ENCODE measurements at regions not wholly inside any gene's neighbourhood (a gene's known extent, or its start where the extent isn't known, plus 50 kb on each side); places are given as distances from the start of the nearest gene placed in this dataset.

DNA sequence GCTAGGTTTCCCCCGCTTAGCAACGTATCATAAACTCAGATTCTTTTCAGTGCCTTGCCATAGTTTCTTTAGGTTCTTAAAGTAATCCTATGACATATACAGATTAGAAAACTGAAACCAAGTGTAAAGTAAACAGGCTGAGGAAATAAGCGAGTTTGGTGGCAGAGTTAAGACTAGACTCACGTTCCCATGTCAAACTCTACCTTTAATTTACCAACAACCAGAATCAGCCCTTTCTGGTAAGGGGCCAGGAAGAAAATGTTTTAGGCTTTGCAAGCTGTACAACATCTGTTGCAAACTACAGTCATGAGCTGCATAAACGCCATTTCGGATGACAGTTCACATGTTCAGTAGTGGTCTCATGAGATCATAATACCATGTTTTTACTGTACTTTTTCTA is 128.0 kb upstream of the PRICKLE2 start:
- DNase-seq (ENCODE audit: low spot score), result no peak

DNA sequence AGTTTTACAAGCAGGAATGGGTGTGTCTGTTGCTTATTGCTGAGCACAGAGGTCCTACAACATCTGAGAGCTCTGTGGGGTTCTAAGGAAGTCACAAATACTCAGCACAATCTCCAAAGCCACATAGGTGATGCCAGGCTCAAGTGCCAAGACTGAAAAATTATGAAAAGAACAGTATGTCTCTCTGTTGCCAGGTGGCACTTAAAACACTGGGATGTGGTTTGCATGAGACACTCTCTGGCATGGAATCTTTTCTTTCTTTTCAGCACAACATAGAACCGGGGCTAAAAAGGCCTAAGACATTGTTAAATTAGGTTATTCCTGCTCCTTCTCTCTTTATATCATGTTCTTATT is 127.3 kb upstream of the PRICKLE2 start:
- no peak for DNase-seq (ENCODE audit: low spot score)

DNA sequence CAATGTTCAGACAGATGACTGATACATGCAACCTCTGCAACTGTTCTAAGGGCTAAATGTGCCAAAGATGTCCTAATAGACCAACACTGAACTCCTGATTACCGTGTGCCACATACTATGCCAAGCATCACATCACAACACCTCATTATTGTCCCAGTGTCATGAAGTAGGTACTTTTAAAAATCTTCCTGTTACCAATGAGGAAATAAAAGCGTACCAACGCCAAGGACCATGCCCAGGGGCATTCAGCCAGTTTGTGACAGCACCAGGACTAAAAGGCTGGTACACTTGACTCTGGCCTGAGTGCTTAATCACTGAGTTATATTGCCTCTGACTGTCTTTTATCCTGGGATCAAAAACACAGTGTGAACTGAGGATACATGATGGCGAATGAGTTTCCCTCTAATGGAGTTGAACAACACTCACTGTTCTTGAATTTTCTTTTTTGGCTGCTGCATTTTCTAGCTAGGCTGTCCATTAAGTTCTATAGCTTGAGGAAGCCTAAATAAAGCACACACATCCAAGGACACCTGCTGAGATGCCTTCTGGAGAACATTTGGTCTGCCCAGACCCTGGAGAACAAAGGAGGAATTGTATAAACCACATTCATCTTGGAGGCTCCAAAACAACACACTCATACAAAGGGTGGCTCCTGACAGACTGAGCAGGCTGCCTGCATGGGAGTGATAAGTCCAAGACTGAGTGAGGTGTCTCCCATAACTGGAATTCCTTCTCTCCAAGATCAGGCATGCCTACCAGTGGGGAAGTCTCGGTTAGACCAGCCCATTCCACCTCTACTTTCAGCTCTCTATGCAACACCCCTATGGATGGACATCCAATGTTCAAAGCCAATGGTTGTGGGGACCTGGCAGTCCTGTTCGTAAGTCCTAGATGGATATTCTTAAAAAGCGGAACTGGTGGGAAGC is 126.7 kb upstream of the PRICKLE2 start:
- no peak for DNase-seq (ENCODE audit: low spot score)

DNA sequence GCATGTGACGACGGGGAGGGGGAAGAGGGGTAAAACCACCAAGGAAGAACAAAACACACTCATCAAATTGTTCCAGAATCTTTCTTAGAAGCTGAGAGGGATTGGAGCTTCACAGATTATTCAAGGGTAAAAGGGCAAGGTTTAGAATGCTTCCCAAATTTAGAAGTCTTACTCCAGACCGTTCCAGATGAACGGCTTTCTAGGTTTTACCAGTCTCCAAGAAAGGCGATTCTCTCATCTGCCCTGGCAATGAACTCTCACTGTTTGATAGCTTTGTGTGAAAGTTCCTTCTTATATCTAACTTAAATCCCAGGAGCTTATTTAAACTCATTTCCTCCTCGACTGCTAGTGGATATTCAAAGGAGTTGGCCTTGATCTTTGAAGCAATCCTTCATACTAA is 124.3 kb upstream of the PRICKLE2 start:
- DNase-seq (ENCODE audit: low spot score), result no peak

DNA sequence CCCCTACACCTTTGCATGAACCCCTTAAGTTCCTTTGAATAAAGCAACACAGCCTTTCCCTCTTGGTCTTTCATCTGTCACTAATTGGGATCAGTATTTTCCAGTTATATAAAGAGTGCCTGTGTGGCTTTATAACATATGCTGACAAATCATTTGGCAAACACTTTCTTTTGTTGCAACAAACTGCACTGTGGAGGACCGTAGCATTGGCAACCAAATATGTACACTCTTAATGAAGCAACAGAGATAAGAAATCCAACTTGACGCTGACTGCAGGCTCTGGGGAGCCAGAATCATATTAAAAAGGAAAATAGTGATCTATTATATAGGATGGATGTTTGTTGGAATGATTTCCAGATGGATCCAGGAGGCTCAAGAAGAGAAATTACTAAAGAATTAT is 120.1 kb upstream of the PRICKLE2 start:
- no peak for DNase-seq (ENCODE audit: low spot score)

DNA sequence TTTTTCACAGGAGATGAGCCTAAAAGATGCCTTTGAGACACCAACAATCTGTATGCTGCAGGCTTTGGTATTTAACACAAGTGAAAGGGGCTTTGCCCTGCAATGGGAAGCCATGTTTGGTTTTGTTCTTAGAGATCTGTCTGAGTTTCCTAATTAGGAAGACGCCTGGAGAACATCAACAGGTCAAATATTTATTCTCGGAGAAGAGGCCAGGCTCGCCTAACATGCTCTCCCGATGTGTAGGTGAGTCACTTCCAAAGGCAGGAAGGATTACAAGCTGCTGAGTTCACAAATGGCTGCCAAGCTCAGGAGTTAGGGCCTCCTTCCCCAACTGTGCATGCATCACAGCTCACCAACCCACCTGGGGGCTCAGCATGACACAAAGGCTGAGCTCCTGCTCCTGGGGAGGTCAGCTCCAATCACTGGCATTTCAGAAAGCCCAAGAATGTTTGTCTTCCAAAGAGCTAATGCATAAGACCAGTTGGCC is 119.5 kb upstream of the PRICKLE2 start:
- no peak for DNase-seq (ENCODE audit: low spot score)

DNA sequence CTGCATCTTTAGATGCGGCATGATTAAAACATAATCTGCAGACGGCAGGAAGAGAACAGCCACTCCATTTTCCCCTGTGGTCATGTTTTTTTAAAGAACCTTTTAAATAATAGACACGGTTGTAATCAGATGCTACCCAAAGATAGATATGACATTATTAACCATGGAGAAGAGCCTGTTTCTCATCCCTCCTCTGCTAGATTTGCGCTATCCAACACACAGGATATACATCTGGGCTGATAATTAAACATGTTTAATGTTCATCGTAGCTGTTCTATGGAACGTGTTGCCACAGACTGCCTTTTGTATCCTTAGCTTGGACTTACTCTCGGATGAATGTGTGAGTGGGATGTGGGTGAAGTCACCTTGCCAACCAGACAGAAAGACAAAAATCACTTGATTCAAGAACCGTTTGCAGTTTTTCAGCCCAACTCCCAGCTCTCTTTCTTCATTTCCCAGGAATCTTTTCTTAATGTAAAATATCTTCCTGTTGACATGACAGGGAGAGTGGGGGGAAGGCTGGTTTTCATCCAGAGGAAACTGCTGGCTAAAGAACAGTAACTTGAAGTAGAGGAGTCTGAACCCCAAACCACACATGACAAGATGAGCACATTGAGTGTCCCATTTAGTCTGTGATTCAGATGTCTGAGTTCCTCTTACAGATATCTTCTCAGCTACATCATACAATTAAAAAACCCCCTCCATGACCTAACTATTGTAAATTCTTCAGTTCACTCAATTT is 118.6 kb upstream of the PRICKLE2 start:
- DNase-seq (ENCODE audit: low spot score), result no peak

DNA sequence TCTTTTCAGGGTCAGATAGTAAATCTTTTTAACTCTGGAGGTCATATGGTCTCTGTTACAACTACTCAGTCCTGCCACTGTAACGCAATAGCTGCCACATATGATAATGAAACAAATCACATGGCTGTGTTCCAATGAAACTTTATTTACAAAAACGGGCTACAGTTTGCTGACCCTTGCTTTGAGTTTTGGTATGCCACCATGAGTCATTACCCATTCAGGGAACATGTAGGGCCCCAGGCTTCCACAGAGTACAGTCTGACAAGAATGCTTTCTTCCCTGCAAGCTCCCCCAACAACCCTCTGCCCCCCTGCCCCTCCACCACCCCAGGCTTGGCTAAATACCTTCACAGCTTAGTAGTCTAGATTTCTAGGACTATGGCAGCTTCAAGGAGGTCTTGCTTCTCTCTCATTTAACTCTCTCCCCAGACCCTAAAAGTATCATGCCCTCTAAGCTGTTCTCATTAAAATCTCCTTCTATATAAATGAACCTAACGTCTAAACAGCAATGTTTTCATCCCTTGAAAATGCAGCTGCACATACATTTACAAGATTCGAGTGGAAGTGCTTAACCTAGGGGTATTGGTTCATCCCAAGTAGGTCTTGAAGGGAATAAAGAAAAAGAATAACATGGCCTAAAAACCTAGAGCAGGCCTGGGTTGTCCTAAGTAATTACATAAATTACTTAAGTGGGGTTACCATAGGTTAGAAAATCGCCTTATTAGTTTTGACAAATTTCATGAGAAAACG is 117.8 kb upstream of the PRICKLE2 start:
- no peak for DNase-seq (ENCODE audit: low spot score)

DNA sequence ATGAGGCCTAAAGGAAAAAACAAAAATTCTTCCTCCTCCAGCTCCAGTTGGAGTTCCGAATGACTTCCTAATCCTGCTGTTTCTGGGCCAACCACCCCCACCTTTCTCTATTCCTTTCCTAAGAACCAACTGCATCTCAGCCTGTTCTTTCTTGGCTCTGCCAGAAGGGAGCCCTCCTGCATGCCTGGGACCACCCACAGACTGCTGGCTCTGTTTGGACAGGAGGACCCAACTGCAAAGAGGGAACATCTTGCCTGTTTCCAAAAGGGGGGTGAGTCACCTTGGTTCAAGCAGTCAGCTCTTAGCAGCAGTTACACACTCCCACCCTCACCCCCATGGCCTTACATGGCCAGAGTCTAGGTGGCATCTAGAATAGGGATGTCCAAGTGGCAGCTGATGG is 116.0 kb upstream of the PRICKLE2 start:
- DNase-seq (ENCODE audit: low spot score), result no peak

DNA sequence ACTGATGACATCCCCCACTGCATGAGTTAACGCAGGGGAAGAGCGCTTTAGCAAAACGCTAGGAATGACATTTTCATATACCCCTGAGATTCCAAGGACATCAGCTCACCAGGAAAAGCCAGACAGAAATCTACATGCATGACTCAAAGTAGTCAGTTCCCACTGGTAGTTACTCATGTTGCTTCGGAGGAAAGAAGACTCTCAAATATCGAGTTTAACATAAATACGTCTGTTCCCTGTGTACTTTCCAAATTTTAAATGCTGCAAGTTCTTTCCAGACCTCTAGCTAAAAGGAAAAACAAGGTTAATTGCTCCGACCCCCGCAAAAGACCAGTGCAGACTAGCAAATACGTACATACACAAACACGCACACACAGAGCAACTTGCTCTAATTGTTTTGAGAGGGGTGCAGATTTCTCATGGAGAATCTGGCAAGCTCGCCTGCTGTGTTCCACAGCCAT is 115.4 kb upstream of the PRICKLE2 start:
- DNase-seq (ENCODE audit: low spot score), result no peak

DNA sequence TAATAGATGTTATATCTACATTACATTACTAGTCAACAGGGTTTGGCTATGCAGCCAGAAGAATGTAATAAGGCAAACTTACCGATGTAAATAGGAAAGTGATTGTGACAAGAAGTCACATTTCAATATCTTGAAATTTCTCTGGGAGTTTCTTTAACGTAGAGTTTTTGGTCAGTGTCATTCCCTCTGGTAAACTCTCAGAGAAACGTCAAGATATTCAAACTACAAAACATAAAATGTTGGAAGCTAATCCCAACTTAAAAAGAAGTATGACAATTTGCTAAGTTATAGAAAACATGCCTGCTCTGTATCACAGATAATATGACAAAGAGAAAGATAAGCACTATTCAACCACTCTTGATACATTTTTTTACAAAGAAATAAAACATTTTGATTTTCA is 111.2 kb upstream of the PRICKLE2 start:
- DNase-seq (ENCODE audit: low spot score), result no peak

DNA sequence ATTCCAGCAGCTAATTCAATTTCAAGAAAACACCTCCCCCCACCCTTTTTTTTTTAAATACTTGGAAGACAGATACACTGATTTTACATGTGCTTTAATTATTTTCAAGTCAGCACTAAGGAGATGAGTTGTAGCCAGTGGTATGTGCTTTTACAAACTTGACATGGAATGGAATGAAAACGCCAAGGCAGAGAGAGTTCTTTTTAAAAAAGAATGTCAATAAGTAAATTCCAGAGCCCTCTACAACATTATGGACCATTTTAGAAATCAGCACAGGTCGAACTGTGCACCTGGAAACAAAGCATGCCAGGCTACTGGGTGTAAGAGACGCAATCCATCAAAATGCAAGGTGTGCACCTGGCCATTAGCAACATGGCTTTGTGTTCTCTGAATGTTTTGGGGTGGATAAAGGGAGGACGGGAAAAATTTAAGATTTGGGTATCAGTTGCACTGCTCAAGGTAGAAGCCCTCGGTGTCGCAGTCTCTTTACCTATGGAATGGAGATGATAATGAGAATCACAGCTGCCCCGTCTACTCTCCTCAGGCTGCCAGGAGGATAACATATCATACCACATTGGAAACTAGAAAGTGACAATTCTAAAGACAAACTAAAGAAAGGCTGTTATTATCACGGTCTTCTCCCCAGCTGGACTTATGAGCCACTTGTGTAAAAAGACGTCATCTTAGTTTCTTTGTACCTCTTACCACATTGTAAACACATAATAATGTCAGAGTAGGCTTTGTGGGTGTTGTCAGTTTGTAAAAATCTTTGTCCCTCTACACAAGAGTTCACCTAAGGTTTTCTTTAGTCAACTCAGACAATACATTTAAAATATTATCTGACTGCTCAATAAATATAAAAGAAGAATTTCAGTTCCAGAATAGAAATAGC is 107.4 kb upstream of the PRICKLE2 start:
- no peak for DNase-seq (ENCODE audit: low spot score)

DNA sequence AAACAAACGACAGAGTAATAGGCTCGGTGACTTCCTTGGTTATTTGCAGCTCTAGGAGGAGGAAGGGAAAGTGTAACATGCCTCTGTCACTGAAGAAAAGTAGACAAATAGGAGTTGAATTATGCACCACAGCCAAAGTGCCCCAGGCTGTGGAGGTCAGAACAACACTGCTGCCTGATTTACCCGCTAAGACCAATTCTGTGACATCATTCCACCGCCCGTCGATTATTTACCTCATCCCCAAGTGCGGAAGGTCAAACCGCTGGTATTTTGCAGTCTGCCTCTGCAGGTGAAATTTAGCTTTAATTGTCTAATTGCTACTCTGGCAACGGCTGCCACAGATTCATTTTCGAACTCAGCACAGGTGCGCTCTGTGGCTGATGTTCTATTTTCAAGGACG is 106.3 kb upstream of the PRICKLE2 start:
- no peak for DNase-seq (ENCODE audit: low spot score)

DNA sequence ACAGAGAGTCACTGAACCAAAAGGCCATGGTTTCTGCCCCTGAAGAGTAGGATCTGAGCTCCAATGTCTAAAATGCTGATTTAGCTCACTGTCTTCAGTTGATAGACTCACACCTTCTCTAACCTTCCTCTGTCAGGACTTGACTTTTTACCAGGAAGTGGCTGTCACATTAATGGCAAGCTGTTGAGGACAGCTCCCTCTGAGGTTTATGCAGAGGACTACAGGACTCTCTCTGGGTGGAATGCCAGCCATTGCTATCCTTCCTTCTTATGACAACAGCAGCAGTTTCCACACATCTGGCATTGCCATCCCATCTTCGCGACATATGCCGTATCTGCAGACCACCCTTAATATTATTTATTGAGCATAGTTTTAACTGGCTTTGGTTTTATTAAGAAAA is 103.8 kb upstream of the PRICKLE2 start:
- DNase-seq (ENCODE audit: low spot score), result no peak

DNA sequence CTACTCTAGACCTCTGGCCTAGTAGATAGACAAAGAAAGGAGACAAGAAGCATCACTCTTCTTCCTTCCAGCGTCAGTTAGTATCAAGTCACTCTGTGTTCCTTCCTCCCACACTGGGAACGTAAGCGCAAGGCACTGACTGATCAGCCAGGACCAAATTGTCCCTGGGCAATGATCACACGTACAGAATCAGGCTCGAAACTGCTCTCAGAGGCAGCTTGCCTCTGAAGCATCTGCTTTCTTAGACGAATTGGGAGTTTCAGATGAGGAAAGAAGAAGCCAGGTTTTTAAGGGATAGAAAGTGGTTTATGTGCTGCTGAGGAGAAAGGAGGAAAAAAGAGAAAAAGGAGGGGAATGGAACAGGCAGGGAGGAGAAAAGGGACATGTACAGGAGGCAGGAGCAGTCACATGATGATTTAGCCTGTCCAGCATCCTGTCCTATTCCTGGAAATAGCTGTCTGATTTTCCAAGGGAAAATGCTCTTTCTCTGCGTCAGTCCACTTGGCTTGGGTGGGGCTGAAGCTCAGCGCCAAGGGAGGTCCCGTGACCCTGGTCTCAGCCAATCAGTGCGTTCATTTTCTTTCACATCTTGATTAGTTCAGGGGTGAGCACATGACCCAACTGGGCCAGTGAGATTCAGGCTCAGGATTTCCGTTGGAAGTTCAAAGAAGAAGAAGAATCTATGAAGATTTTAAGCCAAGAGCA is 102.0 kb upstream of the PRICKLE2 start:
- no peak for DNase-seq (ENCODE audit: low spot score)

DNA sequence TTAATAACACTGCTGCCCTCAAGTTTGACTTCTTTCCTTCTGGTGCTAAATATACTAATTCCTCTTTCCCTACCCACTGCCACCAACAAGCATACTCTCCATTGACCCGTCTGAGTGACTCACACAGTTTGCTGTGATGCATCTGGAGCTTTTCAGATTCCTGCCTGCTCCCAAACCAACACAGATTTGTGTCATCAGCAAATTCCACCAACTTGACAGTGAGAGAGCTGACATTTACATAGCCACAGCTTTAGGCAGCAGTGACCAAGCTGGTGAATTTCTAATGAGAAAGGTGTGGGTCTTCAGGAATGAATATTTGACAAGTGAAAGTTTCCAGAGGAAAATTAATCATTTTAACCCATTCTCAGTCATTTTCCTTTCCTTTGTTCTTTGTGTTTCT is 96.5 kb upstream of the PRICKLE2 start:
- no peak for DNase-seq (ENCODE audit: low spot score)

DNA sequence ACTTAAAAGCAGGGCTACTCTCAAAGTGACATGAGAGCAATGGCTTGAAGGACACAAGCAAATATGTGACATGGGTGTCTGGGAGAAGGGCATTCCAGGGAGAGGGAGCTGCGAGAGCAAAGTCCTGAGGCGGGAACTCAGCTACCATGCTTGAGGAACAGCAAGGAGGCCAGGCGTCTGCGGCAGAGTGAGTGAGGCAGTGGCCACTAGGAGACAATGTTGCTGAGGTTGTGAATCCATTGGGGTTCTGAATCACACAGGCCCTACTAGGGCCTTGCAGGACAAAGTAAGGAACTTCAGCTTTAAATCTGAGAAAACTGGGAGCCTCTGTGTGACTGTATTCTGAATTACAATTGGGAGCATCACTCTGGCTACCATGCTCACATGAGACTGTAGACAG is 94.1 kb upstream of the PRICKLE2 start:
- no peak for DNase-seq (ENCODE audit: low spot score)

DNA sequence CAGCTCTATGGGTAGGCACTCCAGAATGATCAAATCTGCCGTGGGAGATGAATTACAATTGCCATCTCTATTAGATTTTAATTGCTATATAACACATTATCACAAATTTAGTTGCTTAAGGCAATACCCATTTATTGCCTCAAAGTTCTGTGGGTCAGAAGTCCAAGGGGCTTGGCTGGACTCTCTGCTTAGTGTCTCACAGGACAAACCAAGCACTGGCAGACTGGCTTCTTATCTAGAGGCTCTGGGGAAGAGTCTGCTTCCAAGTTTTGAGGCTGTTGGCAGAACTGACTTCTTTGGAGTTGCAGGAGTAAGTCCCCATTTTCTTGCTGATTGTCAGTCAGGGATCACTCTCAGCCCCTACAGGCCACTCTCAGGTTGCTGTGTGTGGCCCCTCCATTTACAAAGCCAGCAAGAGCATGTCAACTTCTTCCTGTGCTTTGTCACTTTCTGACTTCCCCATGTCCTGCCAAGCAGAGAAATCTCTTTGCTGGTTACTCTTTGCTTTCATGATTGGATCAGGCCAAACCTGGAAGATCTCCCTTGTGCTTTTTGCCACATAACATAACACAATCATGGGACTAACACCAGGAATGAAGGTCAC is 93.5 kb upstream of the PRICKLE2 start:
- no peak for DNase-seq (ENCODE audit: low spot score)

DNA sequence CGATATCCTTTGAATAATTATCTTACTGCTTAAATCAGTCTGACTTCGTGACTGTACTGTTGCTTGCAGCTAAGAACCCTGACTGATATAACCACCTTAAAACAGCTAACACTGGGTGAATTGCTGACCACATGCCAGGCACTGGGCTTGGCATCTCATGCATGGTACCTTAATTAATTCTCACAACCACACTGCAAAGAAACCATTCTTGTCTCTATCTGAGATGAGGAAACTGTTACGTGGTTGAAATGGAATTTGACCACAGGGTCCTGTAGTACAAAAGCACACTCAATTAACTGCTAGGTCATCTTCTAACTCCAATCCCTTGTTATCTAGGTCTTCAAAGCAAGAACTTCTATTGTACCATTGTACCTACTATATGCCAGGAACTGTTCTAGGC is 92.7 kb upstream of the PRICKLE2 start:
- no peak for DNase-seq (ENCODE audit: low spot score)

DNA sequence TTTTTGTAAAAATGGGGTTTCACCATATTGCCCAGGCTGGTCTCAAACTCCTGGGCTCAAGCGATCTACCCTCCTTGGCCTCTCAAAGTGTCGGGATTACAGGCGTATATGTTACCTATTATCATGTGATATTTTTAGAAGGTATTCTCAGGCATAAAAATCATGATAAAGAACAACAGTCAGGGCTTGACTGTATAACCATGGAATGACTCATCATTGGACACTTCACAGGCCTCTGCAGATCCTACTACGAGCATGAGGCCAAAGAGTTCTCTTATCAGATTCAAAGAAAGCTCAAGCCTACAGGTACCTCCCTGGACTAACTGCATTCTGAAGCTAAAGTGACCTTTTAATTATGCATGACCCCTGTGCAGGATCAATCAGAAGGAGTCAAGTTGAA is 91.7 kb upstream of the PRICKLE2 start:
- no peak for DNase-seq (ENCODE audit: low spot score)
